ENCODE measurements at regions not wholly inside any gene's neighbourhood (a gene's known extent, or its start where the extent isn't known, plus 50 kb on each side); places are given as distances from the start of the nearest gene placed in this dataset.
A peak's percentile ranks its signal among the peaks of the same experiment; 100 is the strongest.

GRCh38 chr4:63583007-63583406 is 826.2 kb downstream of the TECRL start:
- H3K36me3 ChIP-seq (ENCODE audit: low read depth, missing control alignments), result no peaks in the 10 kb centered on the region
- H3K4me3 ChIP-seq, result no peak overlapping the region
- no peak for DNase-seq
- H3K27me3 ChIP-seq, result no peaks in the 10 kb centered on the region
- no peaks in the 10 kb centered on the region for H3K9me3 ChIP-seq
- no peak overlapping the region for H3K27ac ChIP-seq
- no peaks in the 10 kb centered on the region for H3K4me1 ChIP-seq
- intact Hi-C loops (cut with DNase I; ENCODE audit: low total_unique reads), result no loop called here
- TF ChIP-seq POLR2A (IDR thresholded peaks at IDR 0.05) (no peak), CTCF (IDR thresholded peaks at IDR 0.05) (no peak)

- intact Hi-C loops (cut with DNase I; ENCODE audit: low total_unique reads), result no loop called here
- Histone ChIP-seq H3K27me3 (no peaks in the 10 kb centered on the region), H3K4me1 (no peaks in the 10 kb centered on the region), H3K27ac (no peak overlapping the region), H3K36me3 (ENCODE audit: low read depth, missing control alignments) (no peaks in the 10 kb centered on the region), H3K4me3 (no peak overlapping the region), H3K9me3 (no peaks in the 10 kb centered on the region)
- DNase-seq, result no peak
- WGBS, 2 donors, result 60 to 79% methylated on average over 1 of the region's 1 CpG
- TF ChIP-seq POLR2A (IDR thresholded peaks at IDR 0.05) (no peak), CTCF (IDR thresholded peaks at IDR 0.05) (no peak)
Observed at GRCh38 chr4:63580796-63581475, 828.3 kb downstream of the TECRL start.

GRCh38 chr4:63578383-63578782 is 830.9 kb downstream of the TECRL start:
- Histone ChIP-seq H3K4me1 (no peaks in the 10 kb centered on the region), H3K4me3 (no peak overlapping the region), H3K9me3 (no peaks in the 10 kb centered on the region), H3K36me3 (ENCODE audit: low read depth, missing control alignments) (no peaks in the 10 kb centered on the region), H3K27ac (no peak overlapping the region), H3K27me3 (no peaks in the 10 kb centered on the region)
- no peak for TF ChIP-seq POLR2A (IDR thresholded peaks at IDR 0.05)
- TF ChIP-seq CTCF (IDR thresholded peaks at IDR 0.05), result no peak
- intact Hi-C loops (cut with DNase I; ENCODE audit: low total_unique reads), result no loop called here
- DNase-seq, result no peak

GRCh38 chr4:63566658-63567057 is 842.6 kb downstream of the TECRL start:
- no peak for DNase-seq
- no peak for TF ChIP-seq POLR2A (IDR thresholded peaks at IDR 0.05)
- no peak for TF ChIP-seq CTCF (IDR thresholded peaks at IDR 0.05)
- Histone ChIP-seq H3K4me1 (no peaks in the 10 kb centered on the region), H3K9me3 (no peaks in the 10 kb centered on the region), H3K27ac (no peak overlapping the region), H3K36me3 (ENCODE audit: low read depth, missing control alignments) (no peaks in the 10 kb centered on the region), H3K4me3 (no peak overlapping the region), H3K27me3 (no peaks in the 10 kb centered on the region)
- WGBS, 2 donors, result 68 to 69% methylated on average over 2 of the region's 2 CpGs
- intact Hi-C loops (cut with DNase I; ENCODE audit: low total_unique reads), result no loop called here

- 47 to 62% methylated on average over 2 to 4 of the region's 4 CpGs for WGBS, 2 donors
- H3K27ac ChIP-seq, result no peak overlapping the region
- no peaks in the 10 kb centered on the region for H3K27me3 ChIP-seq
- TF ChIP-seq CTCF (IDR thresholded peaks at IDR 0.05) (no peak), POLR2A (IDR thresholded peaks at IDR 0.05) (no peak)
- intact Hi-C loops (cut with DNase I; ENCODE audit: low total_unique reads), result no loop called here
- no peaks in the 10 kb centered on the region for H3K36me3 ChIP-seq (ENCODE audit: low read depth, missing control alignments)
- H3K4me1 ChIP-seq, result no peaks in the 10 kb centered on the region
- peak; percentile 54 for DNase-seq
- no peaks in the 10 kb centered on the region for H3K9me3 ChIP-seq
- no peak overlapping the region for H3K4me3 ChIP-seq
Observed at GRCh38 chr4:63563288-63564014, 845.8 kb downstream of the TECRL start.

Data from testis (tissue), 2 donors.